PFSK-1 (cell line): ENCODE measurements at regions not wholly inside any gene's neighbourhood (a gene's known extent, or its start where the extent isn't known, plus 50 kb on each side); places are given as distances from the start of the nearest gene placed in this dataset.

Experiments used
- FOXP2 ChIP-seq: optimal IDR thresholded peaks from 2 replicates; pipeline ENCODE3; 2011; ENCODE audit warnings: borderline replicate concordance, control low read depth, inconsistent platforms; ENCODE audit not compliant: insufficient read depth; ENCODE audit errors: extremely low read length, extremely low read depth
- TF ChIP-seq, protein P1 (sequence below), 2 experiments: IDR thresholded peaks; 2 replicates each; pipeline versions ENCODE4 v1.6.1 to v1.8.0; 2011 to 2012; ENCODE audit warnings: low read depth in 2 of 2, low read length in 2 of 2, control low read depth in 1 of 2, inconsistent platforms in 1 of 2, mild to moderate bottlenecking in 1 of 2, moderate library complexity in 1 of 2; ENCODE audit not compliant: insufficient read depth in 1 of 2

- TF ChIP-seq, protein P1, sequence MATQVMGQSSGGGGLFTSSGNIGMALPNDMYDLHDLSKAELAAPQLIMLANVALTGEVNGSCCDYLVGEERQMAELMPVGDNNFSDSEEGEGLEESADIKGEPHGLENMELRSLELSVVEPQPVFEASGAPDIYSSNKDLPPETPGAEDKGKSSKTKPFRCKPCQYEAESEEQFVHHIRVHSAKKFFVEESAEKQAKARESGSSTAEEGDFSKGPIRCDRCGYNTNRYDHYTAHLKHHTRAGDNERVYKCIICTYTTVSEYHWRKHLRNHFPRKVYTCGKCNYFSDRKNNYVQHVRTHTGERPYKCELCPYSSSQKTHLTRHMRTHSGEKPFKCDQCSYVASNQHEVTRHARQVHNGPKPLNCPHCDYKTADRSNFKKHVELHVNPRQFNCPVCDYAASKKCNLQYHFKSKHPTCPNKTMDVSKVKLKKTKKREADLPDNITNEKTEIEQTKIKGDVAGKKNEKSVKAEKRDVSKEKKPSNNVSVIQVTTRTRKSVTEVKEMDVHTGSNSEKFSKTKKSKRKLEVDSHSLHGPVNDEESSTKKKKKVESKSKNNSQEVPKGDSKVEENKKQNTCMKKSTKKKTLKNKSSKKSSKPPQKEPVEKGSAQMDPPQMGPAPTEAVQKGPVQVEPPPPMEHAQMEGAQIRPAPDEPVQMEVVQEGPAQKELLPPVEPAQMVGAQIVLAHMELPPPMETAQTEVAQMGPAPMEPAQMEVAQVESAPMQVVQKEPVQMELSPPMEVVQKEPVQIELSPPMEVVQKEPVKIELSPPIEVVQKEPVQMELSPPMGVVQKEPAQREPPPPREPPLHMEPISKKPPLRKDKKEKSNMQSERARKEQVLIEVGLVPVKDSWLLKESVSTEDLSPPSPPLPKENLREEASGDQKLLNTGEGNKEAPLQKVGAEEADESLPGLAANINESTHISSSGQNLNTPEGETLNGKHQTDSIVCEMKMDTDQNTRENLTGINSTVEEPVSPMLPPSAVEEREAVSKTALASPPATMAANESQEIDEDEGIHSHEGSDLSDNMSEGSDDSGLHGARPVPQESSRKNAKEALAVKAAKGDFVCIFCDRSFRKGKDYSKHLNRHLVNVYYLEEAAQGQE (IDR thresholded peaks at IDR 0.05; ENCODE audit: insufficient read depth in 1 of 2, low read depth in 2 of 2, low read length in 2 of 2) = no peak
- TF ChIP-seq FOXP2 = no peak
Measured at GRCh38 chr6:19571176-19571575, 266.0 kb upstream of the ID4 start.
